Suprapubic skin (tissue), 3 donors: ENCODE measurements at regions not wholly inside any gene's neighbourhood (a gene's known extent, or its start where the extent isn't known, plus 50 kb on each side); places are given as distances from the start of the nearest gene placed in this dataset.

Experiments used
- CTCF ChIP-seq, 2 donors: fragments of 200-600 bp in 1 of 2; fragments of 450-650 bp in 1 of 2; sonication (generic) in 1 of 2; IDR thresholded peaks; one replicate each; pipeline ENCODE4 v1.5.1; 2016 to 2019; ENCODE audit warnings: antibody characterized with exemption in 2 of 2, mild to moderate bottlenecking in 1 of 2, moderate library complexity in 1 of 2
- POLR2A ChIP-seq, 2 donors: fragments of 450-650 bp; IDR thresholded peaks; one replicate each; pipeline ENCODE4 v1.6.1; 2017; ENCODE audit warnings: antibody characterized with exemption in 2 of 2, mild to moderate bottlenecking in 2 of 2, moderate library complexity in 2 of 2

- no peak for TF ChIP-seq POLR2A (IDR thresholded peaks at IDR 0.05)
- no peak for TF ChIP-seq CTCF (IDR thresholded peaks at IDR 0.05)
Measured at GRCh38 chr13:26932465-26932864, 171.9 kb upstream of the GPR12 start.
